HG03571 (cell line): ENCODE measurements at regions not wholly inside any gene's neighbourhood (a gene's known extent, or its start where the extent isn't known, plus 50 kb on each side); places are given as distances from the start of the nearest gene placed in this dataset.

ENCODE experiments used
- ATAC-seq: cut with Tn5 transposase; IDR thresholded peaks from one replicate; pipeline ENCODE4 v1.9.1; 2021; ENCODE audit not compliant: unreplicated experiment

GRCh38 chr12:17695495-17695894 is 394.5 kb downstream of the RERGL start:
- ATAC-seq = no peak

GRCh38 chr12:17691369-17691768 is 398.6 kb downstream of the RERGL start:
- ATAC-seq = no peak

- ATAC-seq = no peak
Observed at GRCh38 chr12:17680220-17680619, 409.8 kb downstream of the RERGL start.

- ATAC-seq = no peak
Observed at GRCh38 chr12:17666641-17667324, 423.2 kb downstream of the RERGL start.

- no peak for ATAC-seq
Observed at GRCh38 chr12:17665839-17666238, 424.2 kb downstream of the RERGL start.

- ATAC-seq = no peak
Observed at GRCh38 chr12:17661250-17661649, 428.7 kb downstream of the RERGL start.

GRCh38 chr12:17652436-17652835 is 437.6 kb downstream of the RERGL start:
- ATAC-seq = no peak

- ATAC-seq = no peak
Observed at GRCh38 chr12:17642340-17642650, 447.7 kb downstream of the RERGL start.

- ATAC-seq = no peak
Observed at GRCh38 chr12:17640615-17641014, 449.4 kb downstream of the RERGL start.

- ATAC-seq = no peak
Observed at GRCh38 chr12:17618831-17619230, 471.2 kb downstream of the RERGL start.

- no peak for ATAC-seq
Observed at GRCh38 chr12:17609701-17610100, 480.3 kb downstream of the RERGL start.

GRCh38 chr12:17609153-17609552 is 480.8 kb downstream of the RERGL start:
- ATAC-seq = no peak

- no peak for ATAC-seq
Observed at GRCh38 chr12:17595111-17595510, 494.9 kb downstream of the RERGL start.

GRCh38 chr12:17593715-17594406 is 496.1 kb downstream of the RERGL start:
- no peak for ATAC-seq

GRCh38 chr12:17592472-17592871 is 497.5 kb downstream of the RERGL start:
- no peak for ATAC-seq

- no peak for ATAC-seq
Observed at GRCh38 chr12:17591005-17591681, 498.9 kb downstream of the RERGL start.

- ATAC-seq = no peak
Observed at GRCh38 chr12:17588968-17589367, 501.0 kb downstream of the RERGL start.

- ATAC-seq = no peak
Observed at GRCh38 chr12:17579205-17580026, 510.6 kb downstream of the RERGL start.

GRCh38 chr12:17577405-17577804 is 512.6 kb downstream of the RERGL start:
- no peak for ATAC-seq

GRCh38 chr12:17572250-17572649 is 517.7 kb downstream of the RERGL start:
- ATAC-seq = no peak

- no peak for ATAC-seq
Observed at GRCh38 chr12:17571047-17571446, 518.9 kb downstream of the RERGL start.
